Mesodermal cell (in vitro differentiated cells): ENCODE measurements at regions not wholly inside any gene's neighbourhood (a gene's known extent, or its start where the extent isn't known, plus 50 kb on each side); places are given as distances from the start of the nearest gene placed in this dataset.

Experiments used
- H3K27ac ChIP-seq: 2 replicates; pipeline ENCODE4 v1.7.0; 2013; ENCODE audit warnings: mild to moderate bottlenecking, low read depth, low read length, moderate library complexity; ENCODE audit not compliant: severe bottlenecking
- H3K36me3 ChIP-seq: 2 replicates; pipeline ENCODE4 v1.7.1; 2013; ENCODE audit warnings: mild to moderate bottlenecking, low read length, moderate library complexity; ENCODE audit not compliant: control insufficient read depth, insufficient read depth
- H3K4me1 ChIP-seq: one replicate; pipeline ENCODE4 v1.7.1; 2013; ENCODE audit warnings: mild to moderate bottlenecking, low read length; ENCODE audit not compliant: insufficient read depth, control insufficient read depth, poor library complexity, severe bottlenecking
- H3K4me3 ChIP-seq: 2 replicates; pipeline ENCODE4 v1.7.0; 2013; ENCODE audit warnings: low read length, control low read depth, mild to moderate bottlenecking; ENCODE audit not compliant: insufficient read depth, poor library complexity, severe bottlenecking; ENCODE audit errors: extremely low read depth
- H3K9me3 ChIP-seq: 2 replicates; pipeline ENCODE4 v1.7.1; 2013; ENCODE audit warnings: mild to moderate bottlenecking, low read length, moderate library complexity; ENCODE audit not compliant: control insufficient read depth
- WGBS, 2 experiments: methylation state at CpG; one replicate each; pipeline ENCODE4 v1.1.5; 2013; ENCODE audit warnings: missing lambda C conversion rate in 2 of 2; ENCODE audit not compliant: insufficient coverage in 2 of 2; 5-methylcytosine and 5-hydroxymethylcytosine counted together

DNA sequence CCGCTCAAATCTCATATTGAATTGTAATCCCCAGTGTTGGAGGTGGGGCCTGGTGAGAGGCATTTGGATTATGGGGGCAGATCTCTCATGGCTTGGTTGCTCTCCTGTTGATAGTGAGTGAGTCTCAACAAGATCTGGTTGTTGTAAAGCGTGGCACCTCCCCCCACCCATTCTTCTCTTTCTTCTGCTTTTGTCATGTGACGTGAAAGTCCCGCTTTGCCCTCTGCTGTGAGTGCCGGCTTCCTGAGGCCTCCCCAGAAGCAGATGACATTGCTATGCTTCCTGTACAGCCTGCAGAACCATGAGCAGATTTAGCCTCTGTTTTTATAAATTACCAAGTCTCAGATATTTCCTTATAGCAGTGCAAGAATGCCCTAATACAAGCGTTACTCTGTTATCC lies 673.8 kb downstream of the ADCYAP1 start:
- Histone ChIP-seq H3K27ac (no peak overlapping the region), H3K4me3 (no peak overlapping the region), H3K9me3 (no peaks in the 10 kb centered on the region), H3K36me3 (no peaks in the 10 kb centered on the region), H3K4me1 (no peaks in the 10 kb centered on the region)
- WGBS, 2 experiments = 76 to 78% methylated on average over 4 to 5 of the region's 6 CpGs

DNA sequence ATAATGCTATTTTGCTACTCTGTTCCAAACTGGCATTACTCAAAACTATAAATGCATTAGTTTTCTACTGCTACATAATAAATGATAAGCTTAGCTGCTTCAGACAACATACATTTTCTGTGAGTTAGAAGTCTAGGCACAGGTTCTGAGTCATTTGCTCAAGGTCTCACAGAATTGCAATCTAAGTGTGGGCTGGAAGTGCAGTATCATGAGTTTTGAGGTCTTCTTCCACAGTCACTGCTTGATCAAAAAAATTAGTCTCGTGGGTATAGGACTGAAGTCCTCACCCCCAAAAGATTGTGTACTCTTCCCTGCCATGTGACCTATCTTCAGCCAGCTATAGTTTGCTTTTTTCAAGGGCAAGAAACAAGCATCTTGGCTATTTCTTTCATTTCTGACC lies 676.9 kb downstream of the ADCYAP1 start:
- Histone ChIP-seq H3K4me3 (no peak overlapping the region), H3K9me3 (no peaks in the 10 kb centered on the region), H3K27ac (no peak overlapping the region), H3K36me3 (no peaks in the 10 kb centered on the region), H3K4me1 (no peaks in the 10 kb centered on the region)
- WGBS, 2 experiments = 78% methylated on average over 1 of the region's 1 CpG

DNA sequence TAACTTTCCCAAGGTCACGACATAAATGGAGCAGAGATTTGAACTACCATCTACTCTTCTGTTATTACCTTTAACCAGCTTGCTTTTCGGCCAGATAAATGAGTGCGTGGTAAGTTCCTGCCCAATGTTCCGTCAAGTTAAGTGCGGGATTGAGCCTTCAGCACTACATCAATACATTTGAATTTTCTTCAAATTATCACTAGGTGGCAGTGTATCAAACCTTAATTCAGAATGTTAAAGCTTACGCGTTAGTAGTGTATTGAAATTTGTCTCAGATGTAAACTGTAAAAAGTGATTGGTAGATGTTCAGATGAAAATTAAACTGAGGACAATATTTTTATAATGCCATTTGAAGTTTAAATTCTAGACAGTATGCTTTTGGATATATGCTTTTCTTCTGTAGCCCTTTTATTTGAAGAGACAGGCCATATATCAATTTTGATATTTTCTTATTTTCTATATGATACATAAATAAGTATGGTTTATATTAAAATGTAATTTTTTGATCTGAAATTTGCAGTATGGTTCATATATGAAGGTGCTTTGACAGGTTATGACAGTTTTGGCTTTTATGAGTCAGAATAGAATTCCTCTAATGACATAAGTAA lies 681.3 kb downstream of the ADCYAP1 start:
- WGBS, 2 experiments = 13 to 18% methylated on average over 3 of the region's 7 CpGs
- H3K36me3 ChIP-seq = no peaks in the 10 kb centered on the region
- no peak overlapping the region for H3K27ac ChIP-seq
- no peaks in the 10 kb centered on the region for H3K9me3 ChIP-seq
- H3K4me1 ChIP-seq = no peaks in the 10 kb centered on the region
- H3K4me3 ChIP-seq = no peak overlapping the region

DNA sequence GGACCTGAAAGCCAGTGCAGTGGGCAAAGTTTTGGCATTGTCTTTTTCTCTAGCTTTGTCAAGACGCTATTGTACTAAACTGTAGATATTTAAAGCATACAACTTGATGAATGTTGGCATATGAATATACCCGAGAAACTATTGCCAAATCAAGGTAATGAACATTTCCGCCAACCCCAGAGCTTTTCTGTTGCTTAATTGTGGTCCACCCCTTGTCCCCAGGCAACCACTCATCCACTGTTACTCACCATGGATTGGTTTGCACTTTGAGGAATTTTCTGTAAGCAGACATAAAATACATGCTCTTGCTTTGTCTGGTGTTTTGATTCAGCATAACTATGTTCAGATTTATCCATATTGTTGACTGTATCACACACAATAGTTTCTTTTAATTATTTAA lies 688.4 kb downstream of the ADCYAP1 start:
- Histone ChIP-seq H3K9me3 (no peaks in the 10 kb centered on the region), H3K4me1 (no peaks in the 10 kb centered on the region), H3K36me3 (no peaks in the 10 kb centered on the region), H3K27ac (no peak overlapping the region), H3K4me3 (no peak overlapping the region)
- WGBS, 2 experiments = 86% methylated on average over 1 of the region's 3 CpGs; no CpG with 5 or more reads in 1 of the 2 experiments

DNA sequence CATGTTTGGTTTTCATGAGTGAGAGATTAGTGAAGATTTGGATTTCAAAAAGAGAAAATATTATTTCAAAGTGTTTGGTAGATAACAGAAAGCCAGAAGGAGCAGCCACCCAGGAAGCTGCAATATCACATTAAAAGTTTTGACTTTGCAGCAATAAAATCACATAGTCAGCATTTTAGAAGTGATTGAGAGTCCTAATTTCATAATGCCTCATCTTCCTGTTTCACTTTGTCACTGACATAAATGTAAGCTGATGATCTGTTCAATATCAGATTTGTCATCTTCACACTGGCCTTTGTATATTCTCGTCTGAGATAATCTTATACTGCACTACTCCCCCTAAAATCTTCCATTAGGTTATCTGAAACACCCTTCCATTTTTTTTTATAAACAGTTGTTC lies 690.5 kb downstream of the ADCYAP1 start:
- Histone ChIP-seq H3K4me1 (no peaks in the 10 kb centered on the region), H3K4me3 (no peak overlapping the region), H3K36me3 (no peaks in the 10 kb centered on the region), H3K27ac (no peak overlapping the region), H3K9me3 (no peaks in the 10 kb centered on the region)
- no CpG with 5 or more reads among the region's 1 CpG for WGBS, 2 experiments

DNA sequence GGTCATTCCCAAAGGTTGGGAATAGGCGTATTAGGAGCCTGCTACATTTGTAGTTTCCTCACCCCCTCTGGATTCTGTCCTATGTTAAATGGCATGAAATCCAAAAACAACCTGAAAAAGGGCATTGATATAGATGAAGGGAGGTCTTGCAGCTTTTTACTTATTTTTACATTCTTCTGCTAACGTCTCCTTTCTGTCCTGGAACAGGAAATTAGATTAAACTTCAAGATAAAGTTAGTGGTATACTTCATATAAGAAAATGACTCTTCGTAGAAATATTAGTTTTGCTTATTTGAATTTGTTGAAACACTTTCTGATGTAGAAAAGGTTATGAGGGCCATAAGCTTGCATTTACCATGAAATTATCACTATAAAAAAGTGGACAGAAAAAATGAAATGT lies 694.5 kb downstream of the ADCYAP1 start:
- Histone ChIP-seq H3K9me3 (no peaks in the 10 kb centered on the region), H3K36me3 (no peaks in the 10 kb centered on the region), H3K4me1 (no peaks in the 10 kb centered on the region), H3K4me3 (no peak overlapping the region), H3K27ac (no peak overlapping the region)
- 67 to 100% methylated on average over 1 of the region's 3 CpGs for WGBS, 2 experiments

DNA sequence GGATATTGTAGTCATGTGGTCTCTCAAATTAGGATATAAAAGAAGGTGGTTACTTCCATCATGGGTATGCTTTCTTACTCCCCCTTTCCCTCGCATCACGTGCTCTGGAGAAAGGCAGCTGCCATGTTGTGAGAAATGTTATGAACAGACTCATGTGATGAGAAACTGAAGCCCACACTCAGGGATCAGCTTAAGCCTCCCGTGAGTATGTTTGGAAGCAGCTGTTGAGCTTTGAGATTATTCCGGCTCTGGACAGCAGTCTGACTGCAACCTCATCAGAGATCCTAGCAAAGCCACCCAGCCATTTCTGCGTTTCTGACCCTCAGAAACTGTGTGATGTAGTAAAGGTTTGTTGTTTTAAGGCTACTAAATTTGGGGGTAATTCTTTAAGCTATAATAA lies 700.1 kb downstream of the ADCYAP1 start:
- no peak overlapping the region for H3K27ac ChIP-seq
- no peaks in the 10 kb centered on the region for H3K9me3 ChIP-seq
- H3K4me3 ChIP-seq = no peak overlapping the region
- 100% methylated on average over 1 of the region's 5 CpGs; no CpG with 5 or more reads in 1 of the 2 experiments for WGBS, 2 experiments
- H3K4me1 ChIP-seq = no peaks in the 10 kb centered on the region
- no peaks in the 10 kb centered on the region for H3K36me3 ChIP-seq

DNA sequence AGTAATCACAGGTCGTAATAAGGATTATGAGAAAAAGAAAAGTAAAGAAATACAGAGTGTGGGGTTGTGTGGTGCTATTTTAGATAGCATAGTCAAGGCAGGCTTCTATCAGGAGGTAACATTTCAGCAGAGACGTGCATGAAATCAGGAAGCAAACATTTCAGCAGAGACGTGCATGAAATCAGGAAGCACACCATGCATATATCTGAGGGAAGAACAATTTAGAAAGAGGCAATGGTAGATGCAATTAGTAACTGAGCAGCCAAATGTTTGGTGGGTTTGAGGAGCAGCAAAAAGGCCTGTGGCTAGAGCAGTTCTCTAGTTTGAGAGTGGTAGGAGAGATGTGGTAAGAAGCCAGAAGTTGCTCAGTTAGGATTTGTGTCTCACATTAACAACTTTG lies 713.7 kb downstream of the ADCYAP1 start:
- Histone ChIP-seq H3K9me3 (no peaks in the 10 kb centered on the region), H3K4me1 (no peaks in the 10 kb centered on the region), H3K36me3 (no peaks in the 10 kb centered on the region), H3K27ac (no peak overlapping the region), H3K4me3 (no peak overlapping the region)
- 64 to 77% methylated on average over 3 of the region's 3 CpGs for whole genome bisulfite sequencing, 2 experiments

DNA sequence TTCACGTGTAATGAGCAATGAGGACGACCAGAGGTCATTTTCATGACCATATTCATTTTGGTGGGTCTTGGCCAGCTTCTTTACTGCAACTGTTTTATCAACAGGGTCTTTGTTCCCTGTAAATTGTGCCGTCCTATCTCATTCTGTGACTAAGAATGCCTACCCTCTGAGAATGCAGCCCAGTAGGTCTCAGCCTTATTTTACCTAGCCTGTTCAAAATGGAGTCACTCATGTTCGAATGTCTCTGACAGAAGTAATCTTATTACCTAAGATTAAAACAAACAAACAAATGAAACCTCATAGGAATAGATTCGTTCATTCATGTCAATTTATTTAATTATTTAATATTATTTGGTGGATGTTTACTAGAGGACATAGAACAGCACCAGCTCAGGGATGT lies 714.8 kb downstream of the ADCYAP1 start:
- Histone ChIP-seq H3K27ac (no peak overlapping the region), H3K36me3 (no peaks in the 10 kb centered on the region), H3K4me1 (no peaks in the 10 kb centered on the region), H3K9me3 (no peaks in the 10 kb centered on the region), H3K4me3 (no peak overlapping the region)
- 60 to 85% methylated on average over 3 to 4 of the region's 5 CpGs for WGBS, 2 experiments

DNA sequence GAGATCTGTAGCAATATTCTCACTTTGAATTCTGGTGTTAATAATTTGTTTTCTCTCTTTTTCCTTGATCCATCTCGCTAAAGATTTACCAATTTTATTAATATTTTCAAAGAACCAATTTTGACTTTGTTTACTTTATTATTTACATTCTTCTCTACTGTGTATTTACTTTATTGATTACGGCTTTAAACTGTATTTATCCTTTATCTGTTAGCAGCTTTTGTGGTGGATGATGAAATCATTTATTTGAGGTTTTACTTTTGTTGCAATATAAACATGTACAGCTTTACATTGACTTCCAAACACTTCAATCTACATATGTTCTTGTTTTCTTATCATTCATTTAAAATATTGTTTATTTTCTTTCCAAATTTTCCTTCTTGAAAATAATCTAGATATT lies 719.9 kb downstream of the ADCYAP1 start:
- no peak overlapping the region for H3K4me3 ChIP-seq
- H3K36me3 ChIP-seq = no peaks in the 10 kb centered on the region
- H3K9me3 ChIP-seq = no peaks in the 10 kb centered on the region
- H3K4me1 ChIP-seq = no peaks in the 10 kb centered on the region
- no CpG with 5 or more reads among the region's 2 CpGs for WGBS, 2 experiments
- no peak overlapping the region for H3K27ac ChIP-seq

DNA sequence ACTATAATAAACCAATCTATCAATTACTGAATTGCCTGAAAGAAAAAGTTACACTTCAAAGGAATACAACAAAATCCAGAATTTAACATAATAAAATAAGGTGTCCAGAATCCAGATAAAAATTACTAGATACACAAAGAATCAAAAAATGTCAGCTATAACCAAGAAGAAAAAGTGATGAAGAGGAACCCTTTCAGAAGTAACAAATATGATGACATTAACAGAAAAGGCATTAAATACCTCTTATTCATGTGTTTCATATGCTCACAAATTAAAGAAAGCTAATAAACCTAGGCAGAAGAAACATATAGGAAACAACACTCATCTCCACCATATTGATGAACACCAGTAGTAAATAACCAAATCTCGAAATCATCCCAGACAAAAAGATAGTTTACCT lies 722.8 kb downstream of the ADCYAP1 start:
- Histone ChIP-seq H3K4me1 (no peaks in the 10 kb centered on the region), H3K9me3 (no peaks in the 10 kb centered on the region), H3K27ac (no peak overlapping the region), H3K4me3 (no peak overlapping the region), H3K36me3 (no peaks in the 10 kb centered on the region)
- no CpG with 5 or more reads among the region's 1 CpG for WGBS, 2 experiments
